Transverse colon (tissue), 3 donors: ENCODE measurements at regions not wholly inside any gene's neighbourhood (a gene's known extent, or its start where the extent isn't known, plus 50 kb on each side); places are given as distances from the start of the nearest gene placed in this dataset.

Experiments
- EP300 ChIP-seq: sonication (generic); formaldehyde crosslinking; IDR thresholded peaks from one replicate; pipeline ENCODE4 v1.6.1; 2017; ENCODE audit warnings: antibody characterized with exemption, low read depth
- POLR2A ChIP-seq: fragments of 450-650 bp; IDR thresholded peaks from one replicate; pipeline ENCODE4 v1.6.1; 2016; ENCODE audit warnings: antibody characterized with exemption, mild to moderate bottlenecking, moderate library complexity
- TF ChIP-seq, protein P1 (sequence below), 5 experiments: fragments of 200-600 bp in 3 of 5; fragments of 450-650 bp in 2 of 5; sonication (generic) in 3 of 5; IDR thresholded peaks; 1 replicate in 2 of 5; 2 replicates in 3 of 5; pipeline ENCODE4 v1.5.1; 2016 to 2017; ENCODE audit warnings: antibody characterized with exemption in 5 of 5, inconsistent platforms in 3 of 5, mild to moderate bottlenecking in 2 of 5, moderate library complexity in 1 of 5

DNA sequence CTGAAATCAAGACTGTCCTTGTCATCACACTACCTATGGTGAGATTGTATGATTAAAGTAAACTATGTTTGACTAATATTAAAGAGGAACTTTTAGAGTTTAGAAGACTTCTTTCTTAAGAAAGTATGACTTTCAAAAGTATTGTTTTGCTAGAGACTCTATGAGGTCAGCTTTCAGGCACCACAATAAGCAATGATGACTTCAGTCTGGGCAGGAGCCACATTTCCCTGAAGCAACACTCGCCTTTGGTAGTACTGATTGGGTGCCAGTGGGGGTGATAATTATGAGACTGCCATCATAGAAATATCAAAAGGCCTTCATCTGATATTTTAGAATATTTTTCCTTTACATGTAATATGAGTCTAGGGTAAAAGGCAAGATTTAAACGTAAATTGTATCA, 212.6 kb downstream of the DTHD1 start:
- no peak for TF ChIP-seq POLR2A
- TF ChIP-seq, protein P1, sequence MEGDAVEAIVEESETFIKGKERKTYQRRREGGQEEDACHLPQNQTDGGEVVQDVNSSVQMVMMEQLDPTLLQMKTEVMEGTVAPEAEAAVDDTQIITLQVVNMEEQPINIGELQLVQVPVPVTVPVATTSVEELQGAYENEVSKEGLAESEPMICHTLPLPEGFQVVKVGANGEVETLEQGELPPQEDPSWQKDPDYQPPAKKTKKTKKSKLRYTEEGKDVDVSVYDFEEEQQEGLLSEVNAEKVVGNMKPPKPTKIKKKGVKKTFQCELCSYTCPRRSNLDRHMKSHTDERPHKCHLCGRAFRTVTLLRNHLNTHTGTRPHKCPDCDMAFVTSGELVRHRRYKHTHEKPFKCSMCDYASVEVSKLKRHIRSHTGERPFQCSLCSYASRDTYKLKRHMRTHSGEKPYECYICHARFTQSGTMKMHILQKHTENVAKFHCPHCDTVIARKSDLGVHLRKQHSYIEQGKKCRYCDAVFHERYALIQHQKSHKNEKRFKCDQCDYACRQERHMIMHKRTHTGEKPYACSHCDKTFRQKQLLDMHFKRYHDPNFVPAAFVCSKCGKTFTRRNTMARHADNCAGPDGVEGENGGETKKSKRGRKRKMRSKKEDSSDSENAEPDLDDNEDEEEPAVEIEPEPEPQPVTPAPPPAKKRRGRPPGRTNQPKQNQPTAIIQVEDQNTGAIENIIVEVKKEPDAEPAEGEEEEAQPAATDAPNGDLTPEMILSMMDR (IDR thresholded peaks at IDR 0.05): no peak
- TF ChIP-seq EP300: no peak
